HL-60/S4 treated with retinoic acid at 250 ng/mL for 4 days and 3 days (cell line): ENCODE measurements at regions not wholly inside any gene's neighbourhood (a gene's known extent, or its start where the extent isn't known, plus 50 kb on each side); places are given as distances from the start of the nearest gene placed in this dataset.

ENCODE experiments used
- in situ Hi-C: fragments of 300-500 bp; cut with MboI; formaldehyde crosslinking; loops from 2 replicates; pipeline ENCODE4 v1.7.0; 2022; ENCODE audit warnings: low sequenced_read_pairs

GRCh38 chr11:116275635-116276034 lies 497.2 kb downstream of the BUD13 start:
- in situ Hi-C loops = no loop called here

- in situ Hi-C loops = no loop called here
These were observed 498.3 kb downstream of the BUD13 start for GRCh38 chr11:116274521-116274920.

- in situ Hi-C loops = no loop called here
These were observed 500.5 kb downstream of the BUD13 start for GRCh38 chr11:116272181-116272789.

GRCh38 chr11:116271479-116271878 lies 501.3 kb downstream of the BUD13 start:
- in situ Hi-C loops = no loop called here

GRCh38 chr11:116267146-116267545 lies 505.6 kb downstream of the BUD13 start:
- in situ Hi-C loops = no loop called here

GRCh38 chr11:116263770-116264169 lies 509.0 kb downstream of the BUD13 start:
- in situ Hi-C loops = no loop called here

GRCh38 chr11:116263019-116263418 lies 509.8 kb downstream of the BUD13 start:
- in situ Hi-C loops = no loop called here

GRCh38 chr11:116262370-116262769 lies 510.4 kb downstream of the BUD13 start:
- in situ Hi-C loops = no loop called here

- in situ Hi-C loops = no loop called here
These were observed 511.2 kb downstream of the BUD13 start for GRCh38 chr11:116261606-116262005.

- in situ Hi-C loops = no loop called here
These were observed 514.0 kb downstream of the BUD13 start for GRCh38 chr11:116258821-116259220.

- in situ Hi-C loops = no loop called here
These were observed 514.9 kb downstream of the BUD13 start for GRCh38 chr11:116257883-116258282.

GRCh38 chr11:116257092-116257491 lies 515.7 kb downstream of the BUD13 start:
- in situ Hi-C loops = no loop called here

- in situ Hi-C loops = no loop called here
These were observed 516.6 kb downstream of the BUD13 start for GRCh38 chr11:116256215-116256614.

- in situ Hi-C loops = no loop called here
These were observed 517.4 kb downstream of the BUD13 start for GRCh38 chr11:116255321-116255953.

GRCh38 chr11:116250155-116250554 lies 522.6 kb downstream of the BUD13 start:
- in situ Hi-C loops = no loop called here

- in situ Hi-C loops = no loop called here
These were observed 523.2 kb downstream of the BUD13 start for GRCh38 chr11:116249561-116249960.

GRCh38 chr11:116244889-116245288 lies 527.9 kb downstream of the BUD13 start:
- in situ Hi-C loops = no loop called here

- in situ Hi-C loops = no loop called here
These were observed 528.3 kb downstream of the BUD13 start for GRCh38 chr11:116244439-116244838.

GRCh38 chr11:116243991-116244390 lies 528.8 kb downstream of the BUD13 start:
- in situ Hi-C loops = no loop called here

- in situ Hi-C loops = no loop called here
These were observed 530.8 kb downstream of the BUD13 start for GRCh38 chr11:116242006-116242405.

- in situ Hi-C loops = no loop called here
These were observed 532.1 kb downstream of the BUD13 start for GRCh38 chr11:116240710-116241109.

- in situ Hi-C loops = no loop called here
These were observed 533.5 kb downstream of the BUD13 start for GRCh38 chr11:116239247-116239646.
